DND-41 (cell line): ENCODE measurements at regions not wholly inside any gene's neighbourhood (a gene's known extent, or its start where the extent isn't known, plus 50 kb on each side); places are given as distances from the start of the nearest gene placed in this dataset.

Source experiments
- CTCF ChIP-seq: IDR thresholded peaks from 2 replicates; pipeline ENCODE4 v1.5.1; 2012; ENCODE audit warnings: borderline replicate concordance, low read length, moderate library complexity, mild to moderate bottlenecking; ENCODE audit not compliant: poor library complexity, severe bottlenecking; ENCODE audit errors: extremely low read depth
- EZH2 ChIP-seq: IDR thresholded peaks from 3 replicates; pipeline ENCODE4 v1.6.1; 2012; ENCODE audit warnings: borderline replicate concordance, low read depth, mild to moderate bottlenecking, moderate library complexity, low read length, inconsistent platforms; ENCODE audit not compliant: severe bottlenecking

- no peak for TF ChIP-seq CTCF
- no peak for TF ChIP-seq EZH2
Observed at GRCh38 chr10:124242365-124242764, 149.0 kb upstream of the CHST15 start.
